WTC11 (cell line): ENCODE measurements at regions not wholly inside any gene's neighbourhood (a gene's known extent, or its start where the extent isn't known, plus 50 kb on each side); places are given as distances from the start of the nearest gene placed in this dataset.

Source experiments
- ATAC-seq: fragments of 200-7000 bp; cut with Tn5 transposase; 2 replicates; pipeline ENCODE4 v1.10.0; 2021; ENCODE audit warnings: mild to moderate bottlenecking, moderate library complexity
- CTCF ChIA-PET: fragments of 300-600 bp; sonication (Branson Sonifier 250); formaldehyde crosslinking; loops from one replicate; lab custom pipeline; 2021; ENCODE audit warnings: antibody characterized with exemption; lab: Charles Lee
- POLR2A ChIA-PET: fragments of 350-600 bp; sonication (Branson Sonifier 250); formaldehyde crosslinking; loops from one replicate; lab custom pipeline; 2021; ENCODE audit warnings: antibody characterized with exemption; lab: Charles Lee
- DNase-seq: peaks from one replicate; pipeline ENCODE4 v3.0.0; 2021; ENCODE audit warnings: low spot score
- H3K27ac Mint-ChIP-seq: 2 replicates; pipeline ENCODE4 v1.8.0; 2021; ENCODE audit warnings: mixed read lengths
- H3K27me3 Mint-ChIP-seq: 2 replicates; pipeline ENCODE4 v1.8.0; 2021; ENCODE audit warnings: low read depth, mild to moderate bottlenecking, moderate library complexity, mixed read lengths
- H3K36me3 Mint-ChIP-seq: 2 replicates; pipeline ENCODE4 v1.8.0; 2021; ENCODE audit warnings: mixed read lengths
- H3K4me1 Mint-ChIP-seq: 2 replicates; pipeline ENCODE4 v1.8.0; 2022; ENCODE audit warnings: mixed read lengths
- H3K4me3 Mint-ChIP-seq: 2 replicates; pipeline ENCODE4 v1.8.0; 2021; ENCODE audit warnings: mild to moderate bottlenecking, moderate library complexity, mixed read lengths
- H3K9me3 Mint-ChIP-seq: 2 replicates; pipeline ENCODE4 v1.8.0; 2021; ENCODE audit warnings: mixed read lengths
- ATF1 ChIP-seq: sonication (generic); formaldehyde crosslinking; IDR thresholded peaks from 2 replicates; pipeline ENCODE4 v1.8.1; 2023; ENCODE audit warnings: mild to moderate bottlenecking, moderate library complexity, missing genetic modification reagents
- CREB1 ChIP-seq: sonication (generic); formaldehyde crosslinking; IDR thresholded peaks from 2 replicates; pipeline ENCODE4 v1.8.0; 2023; ENCODE audit warnings: mild to moderate bottlenecking, missing genetic modification reagents
- E2F4 ChIP-seq: sonication (generic); formaldehyde crosslinking; IDR thresholded peaks from 2 replicates; pipeline ENCODE4 v1.8.1; 2022; ENCODE audit warnings: low read depth, mild to moderate bottlenecking, moderate library complexity, missing genetic modification reagents, borderline replicate concordance
- EMX1 ChIP-seq: fragments of 250-450 bp; sonication (Bioruptor Pico); IDR thresholded peaks from 2 replicates; pipeline ENCODE4 v1.8.0; 2021; ENCODE audit warnings: mild to moderate bottlenecking
- ESRRA ChIP-seq: sonication (generic); formaldehyde crosslinking; IDR thresholded peaks from 2 replicates; pipeline ENCODE4 v1.8.1; 2022; ENCODE audit warnings: mild to moderate bottlenecking, missing genetic modification reagents, borderline replicate concordance
- FOXJ3 ChIP-seq: sonication (generic); formaldehyde crosslinking; IDR thresholded peaks from 2 replicates; pipeline ENCODE4 v1.9.0; 2021; ENCODE audit warnings: missing genetic modification reagents, mild to moderate bottlenecking, borderline replicate concordance
- FOXP1 ChIP-seq: sonication (generic); formaldehyde crosslinking; IDR thresholded peaks from 2 replicates; pipeline ENCODE4 v1.8.0; 2022; ENCODE audit warnings: missing genetic modification reagents, mild to moderate bottlenecking, moderate library complexity, borderline replicate concordance
- KAT7 ChIP-seq: sonication (generic); formaldehyde crosslinking; IDR thresholded peaks from 2 replicates; pipeline ENCODE4 v1.8.1; 2023; ENCODE audit warnings: missing genetic modification reagents, mild to moderate bottlenecking, borderline replicate concordance
- NR2C2 ChIP-seq: sonication (generic); formaldehyde crosslinking; IDR thresholded peaks from 2 replicates; pipeline ENCODE4 v1.8.0; 2022; ENCODE audit warnings: mild to moderate bottlenecking, missing genetic modification reagents
- OVOL2 ChIP-seq: fragments of 250-450 bp; sonication (Bioruptor Pico); IDR thresholded peaks from 2 replicates; pipeline ENCODE4 v1.9.0; 2021; ENCODE audit warnings: mild to moderate bottlenecking, borderline replicate concordance
- PRDM15 ChIP-seq: sonication (generic); formaldehyde crosslinking; IDR thresholded peaks from 2 replicates; pipeline ENCODE4 v1.8.0; 2022; ENCODE audit warnings: missing genetic modification reagents
- PREB ChIP-seq: sonication (generic); formaldehyde crosslinking; IDR thresholded peaks from 2 replicates; pipeline ENCODE4 v1.8.1; 2022; ENCODE audit warnings: mild to moderate bottlenecking, missing genetic modification reagents, moderate library complexity, borderline replicate concordance
- ZBTB43 ChIP-seq: sonication (generic); formaldehyde crosslinking; IDR thresholded peaks from 2 replicates; pipeline ENCODE4 v1.8.1; 2023; ENCODE audit warnings: mild to moderate bottlenecking, missing genetic modification reagents
- ZNF121 ChIP-seq: sonication (generic); formaldehyde crosslinking; IDR thresholded peaks from 2 replicates; pipeline ENCODE4 v1.8.0; 2023; ENCODE audit warnings: missing genetic modification reagents
- ZNF219 ChIP-seq: sonication (generic); formaldehyde crosslinking; IDR thresholded peaks from 2 replicates; pipeline ENCODE4 v1.8.0; 2023; ENCODE audit warnings: missing genetic modification reagents, mild to moderate bottlenecking, borderline replicate concordance
- ZNF281 ChIP-seq: sonication (generic); formaldehyde crosslinking; IDR thresholded peaks from 2 replicates; pipeline ENCODE4 v1.8.0; 2023; ENCODE audit warnings: mild to moderate bottlenecking, missing genetic modification reagents
- ZNF416 ChIP-seq: fragments of 250-450 bp; sonication (Bioruptor Pico); IDR thresholded peaks from 2 replicates; pipeline ENCODE4 v1.9.0; 2021; ENCODE audit warnings: mild to moderate bottlenecking, inconsistent platforms
- ZNF425 ChIP-seq: fragments of 250-450 bp; sonication (Bioruptor Pico); conservative IDR thresholded peaks from 2 replicates; pipeline ENCODE4 v1.9.0; 2021; ENCODE audit warnings: mild to moderate bottlenecking

GRCh38 chr10:129413024-129413423 is 54.0 kb upstream of the MGMT start:
- ATAC-seq = no peak
- Mint-ChIP-seq H3K27me3 (no peaks in the 10 kb centered on the region), H3K36me3 (no peaks in the 10 kb centered on the region), H3K27ac (no peak overlapping the region), H3K4me1 (peaks cover 17% of the 10 kb centered on the region; the same call in 1 of the 2 replicates), H3K9me3 (no peaks in the 10 kb centered on the region), H3K4me3 (no peak overlapping the region)
- POLR2A ChIA-PET = no interaction called here
- CTCF ChIA-PET = no interaction called here
- no peak for DNase-seq
- no peak for TF ChIP-seq ZNF121
- TF ChIP-seq FOXJ3 (CRISPR knock-in tag) = no peak
- no peak for TF ChIP-seq OVOL2 (CRISPR knock-in tag)
- TF ChIP-seq ATF1 (CRISPR knock-in tag) = no peak
- no peak for TF ChIP-seq PREB
- no peak for TF ChIP-seq CREB1
- TF ChIP-seq ZNF219 (CRISPR knock-in tag) = no peak
- TF ChIP-seq ZBTB43 (CRISPR knock-in tag) = no peak
- TF ChIP-seq FOXP1 (CRISPR knock-in tag) = no peak
- TF ChIP-seq PRDM15 (CRISPR knock-in tag) = no peak

GRCh38 chr10:129415215-129416140 is 51.6 kb upstream of the MGMT start:
- POLR2A ChIA-PET = no interaction called here
- DNase-seq = no peak
- H3K27ac Mint-ChIP-seq = no peak overlapping the region
- H3K36me3 Mint-ChIP-seq = no peaks in the 10 kb centered on the region
- H3K27me3 Mint-ChIP-seq = no peaks in the 10 kb centered on the region
- ATAC-seq = no peak
- no peaks in the 10 kb centered on the region for H3K9me3 Mint-ChIP-seq
- H3K4me3 Mint-ChIP-seq = no peak overlapping the region
- TF ChIP-seq ZNF281 (CRISPR knock-in tag) (no peak), ZNF416 (no peak), ZNF425 (CRISPR knock-in tag) (no peak), ESRRA (CRISPR knock-in tag) (no peak), KAT7 (CRISPR knock-in tag) (no peak), NR2C2 (CRISPR knock-in tag) (no peak), EMX1 (CRISPR knock-in tag) (no peak), ZBTB43 (CRISPR knock-in tag) (no peak), E2F4 (CRISPR knock-in tag) (no peak), OVOL2 (CRISPR knock-in tag) (no peak)
- TF ChIP-seq, all 79 proteins: peak for 0
- CTCF ChIA-PET = no interaction called here
- H3K4me1 Mint-ChIP-seq = peaks cover 24% of the 10 kb centered on the region; the same call in 1 of the 2 replicates
